DND-41 (cell line): ENCODE measurements at regions not wholly inside any gene's neighbourhood (a gene's known extent, or its start where the extent isn't known, plus 50 kb on each side); places are given as distances from the start of the nearest gene placed in this dataset.

Experiments used
- ATAC-seq: fragments of 200-7000 bp; cut with Tn5 transposase; 3 replicates; pipeline ENCODE4 v1.9.1; 2021; ENCODE audit warnings: low read depth; ENCODE audit not compliant: insufficient read depth
- DNase-seq: peaks from one replicate; pipeline ENCODE4 v3.0.0-alpha.2; 2020
- H2AFZ ChIP-seq: 2 replicates; pipeline ENCODE4 v1.6.0; 2012; ENCODE audit warnings: low read depth, low read length
- H3K27ac ChIP-seq: 2 replicates; pipeline ENCODE4 v1.5.1; 2012; ENCODE audit warnings: low read length, inconsistent platforms
- H3K27me3 ChIP-seq: fragments of 200-600 bp; sonication (generic); 2 replicates; pipeline ENCODE4 v1.6.0; 2012; ENCODE audit warnings: low read length, mild to moderate bottlenecking, inconsistent platforms; ENCODE audit not compliant: insufficient read depth, poor library complexity
- H3K36me3 ChIP-seq: 2 replicates; pipeline ENCODE4 v1.5.1; 2012; ENCODE audit warnings: low read length, inconsistent platforms; ENCODE audit not compliant: insufficient read depth
- H3K4me1 ChIP-seq: 2 replicates; pipeline ENCODE4 v1.5.1; 2012; ENCODE audit warnings: mild to moderate bottlenecking, low read length; ENCODE audit not compliant: insufficient read depth
- H3K4me2 ChIP-seq: 2 replicates; pipeline ENCODE4 v1.6.0; 2012; ENCODE audit warnings: mild to moderate bottlenecking, moderate library complexity, low read length, inconsistent platforms; ENCODE audit not compliant: insufficient read depth
- H3K4me3 ChIP-seq, 2 experiments: fragments of 200-600 bp in 1 of 2; shearing (Covaris generic) in 1 of 2; 2 replicates each; pipeline ENCODE4 v1.5.1; 2012 to 2016; ENCODE audit warnings: inconsistent platforms in 2 of 2, low read length in 2 of 2, mild to moderate bottlenecking in 2 of 2, low read depth in 1 of 2, moderate library complexity in 1 of 2
- H3K79me2 ChIP-seq: 2 replicates; pipeline ENCODE4 v1.6.0; 2012; ENCODE audit warnings: low read length, inconsistent platforms; ENCODE audit not compliant: insufficient read depth
- H3K9ac ChIP-seq: 2 replicates; pipeline ENCODE4 v1.6.0; 2012; ENCODE audit warnings: low read depth, mild to moderate bottlenecking, inconsistent platforms, low read length, moderate library complexity
- H3K9me3 ChIP-seq: 2 replicates; pipeline ENCODE4 v1.5.1; 2012; ENCODE audit warnings: low read length, moderate library complexity, mild to moderate bottlenecking, inconsistent platforms; ENCODE audit not compliant: insufficient read depth, severe bottlenecking
- H4K20me1 ChIP-seq: 2 replicates; pipeline ENCODE4 v1.6.0; 2012; ENCODE audit warnings: low read length; ENCODE audit not compliant: insufficient read depth
- EZH2 ChIP-seq: IDR thresholded peaks from 3 replicates; pipeline ENCODE4 v1.6.1; 2012; ENCODE audit warnings: borderline replicate concordance, low read depth, mild to moderate bottlenecking, moderate library complexity, low read length, inconsistent platforms; ENCODE audit not compliant: severe bottlenecking
- TF ChIP-seq, protein P1 (sequence below): IDR thresholded peaks from 2 replicates; pipeline ENCODE4 v1.5.1; 2012; ENCODE audit warnings: borderline replicate concordance, low read length, moderate library complexity, mild to moderate bottlenecking; ENCODE audit not compliant: poor library complexity, severe bottlenecking; ENCODE audit errors: extremely low read depth

- Histone ChIP-seq H3K4me2 (no peak overlapping the region), H3K79me2 (no peaks in the 10 kb centered on the region), H3K27ac (no peak overlapping the region), H3K36me3 (no peaks in the 10 kb centered on the region), H3K9me3 (no peaks in the 10 kb centered on the region), H3K9ac (no peak overlapping the region), H2AFZ (no peak overlapping the region), H3K4me3 (no peak overlapping the region), H3K27me3 (peaks cover 14% of the 10 kb centered on the region), H3K4me1 (no peaks in the 10 kb centered on the region), H4K20me1 (no peaks in the 10 kb centered on the region)
- DNase-seq = no peak
- TF ChIP-seq EZH2 = no peak
- TF ChIP-seq, protein P1, sequence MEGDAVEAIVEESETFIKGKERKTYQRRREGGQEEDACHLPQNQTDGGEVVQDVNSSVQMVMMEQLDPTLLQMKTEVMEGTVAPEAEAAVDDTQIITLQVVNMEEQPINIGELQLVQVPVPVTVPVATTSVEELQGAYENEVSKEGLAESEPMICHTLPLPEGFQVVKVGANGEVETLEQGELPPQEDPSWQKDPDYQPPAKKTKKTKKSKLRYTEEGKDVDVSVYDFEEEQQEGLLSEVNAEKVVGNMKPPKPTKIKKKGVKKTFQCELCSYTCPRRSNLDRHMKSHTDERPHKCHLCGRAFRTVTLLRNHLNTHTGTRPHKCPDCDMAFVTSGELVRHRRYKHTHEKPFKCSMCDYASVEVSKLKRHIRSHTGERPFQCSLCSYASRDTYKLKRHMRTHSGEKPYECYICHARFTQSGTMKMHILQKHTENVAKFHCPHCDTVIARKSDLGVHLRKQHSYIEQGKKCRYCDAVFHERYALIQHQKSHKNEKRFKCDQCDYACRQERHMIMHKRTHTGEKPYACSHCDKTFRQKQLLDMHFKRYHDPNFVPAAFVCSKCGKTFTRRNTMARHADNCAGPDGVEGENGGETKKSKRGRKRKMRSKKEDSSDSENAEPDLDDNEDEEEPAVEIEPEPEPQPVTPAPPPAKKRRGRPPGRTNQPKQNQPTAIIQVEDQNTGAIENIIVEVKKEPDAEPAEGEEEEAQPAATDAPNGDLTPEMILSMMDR = no peak
- ATAC-seq = no peak
Measured at GRCh38 chr10:78367751-78368150, 334.1 kb downstream of the RPS24 start.

DNA sequence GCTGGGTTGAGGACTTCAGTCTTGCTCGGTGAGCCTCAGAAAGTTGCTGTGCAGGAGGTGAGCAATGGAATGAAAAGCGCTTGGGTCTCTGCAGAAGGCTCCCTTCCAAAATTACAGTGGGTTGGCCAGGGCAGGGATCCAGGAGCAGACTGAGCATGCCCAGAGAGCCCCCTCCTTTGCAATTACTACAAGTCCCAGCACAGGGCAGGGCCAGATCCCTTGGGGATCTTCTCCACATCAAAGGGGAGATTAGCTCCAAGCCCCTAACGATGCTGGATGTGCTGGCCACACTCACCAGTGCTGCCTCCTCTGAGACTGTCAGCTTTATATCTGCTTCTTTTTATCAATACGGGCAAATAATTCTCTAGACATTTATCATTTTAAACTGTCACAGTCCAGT lies 337.5 kb downstream of the RPS24 start:
- Histone ChIP-seq H3K4me1 (no peaks in the 10 kb centered on the region), H3K27me3 (peaks cover 11% of the 10 kb centered on the region), H3K4me3 (no peak overlapping the region), H4K20me1 (no peaks in the 10 kb centered on the region), H3K4me2 (no peak overlapping the region), H3K9ac (no peak overlapping the region), H3K79me2 (no peaks in the 10 kb centered on the region), H2AFZ (no peak overlapping the region), H3K27ac (no peak overlapping the region), H3K9me3 (no peaks in the 10 kb centered on the region), H3K36me3 (no peaks in the 10 kb centered on the region)
- ATAC-seq (no peak; the same call in 2 of the 3 replicates), DNase-seq (peak; percentile 17)
- TF ChIP-seq, protein P1 = no peak
- TF ChIP-seq EZH2 = no peak

GRCh38 chr10:78372806-78373205 lies 339.1 kb downstream of the RPS24 start:
- no peaks in the 10 kb centered on the region for H3K36me3 ChIP-seq
- H3K27ac ChIP-seq = no peak overlapping the region
- no peak overlapping the region for H2AFZ ChIP-seq
- no peak for ATAC-seq
- H3K4me3 ChIP-seq = no peak overlapping the region
- H3K4me2 ChIP-seq = no peak overlapping the region
- no peaks in the 10 kb centered on the region for H3K79me2 ChIP-seq
- no peak for DNase-seq
- no peaks in the 10 kb centered on the region for H3K27me3 ChIP-seq
- H3K4me1 ChIP-seq = no peaks in the 10 kb centered on the region
- no peak overlapping the region for H3K9ac ChIP-seq
- TF ChIP-seq EZH2 = no peak
- TF ChIP-seq, protein P1 = no peak
- H4K20me1 ChIP-seq = no peaks in the 10 kb centered on the region
- H3K9me3 ChIP-seq = no peaks in the 10 kb centered on the region
